A549 (cell line): ENCODE measurements at regions not wholly inside any gene's neighbourhood (a gene's known extent, or its start where the extent isn't known, plus 50 kb on each side); places are given as distances from the start of the nearest gene placed in this dataset.

Experiments used
- ATAC-seq, 2 experiments: fragments of 200-7000 bp in 1 of 2; fragments of >200 bp in 1 of 2; cut with Nextera tagmentation in 1 of 2; cut with Tn5 transposase in 1 of 2; 3 replicates each; pipeline versions ENCODE4 v1.8.0 to v1.9.1; 2018 to 2020; ENCODE audit warnings: mild to moderate bottlenecking in 1 of 2, moderate library complexity in 1 of 2
- CTCF ChIA-PET: fragments of 300-600 bp; sonication (Branson Sonifier 250); formaldehyde crosslinking; extraction: SDS; loops from one replicate; lab custom pipeline; 2021; ENCODE audit warnings: antibody characterized with exemption, inconsistent platforms; lab: Yijun Ruan, JAX
- POLR2A ChIA-PET: fragments of 350-600 bp; formaldehyde crosslinking; extraction: SDS; loops from one replicate; lab custom pipeline; 2021; ENCODE audit warnings: antibody characterized with exemption, inconsistent platforms; lab: Yijun Ruan, JAX
- DNase-seq, 2 experiments: peaks; one replicate each; pipeline versions ENCODE4 v3.0.0 to v3.0.0-alpha.2; 2011 to 2016; ENCODE audit warnings: low read depth in 1 of 2, low spot score in 1 of 2
- FAIRE-seq: peaks from 2 replicates; lab custom pipeline; 2011; peaks lifted over from hg19 to GRCh38; lab: Jason Lieb, UNC
- H3K27ac ChIP-seq, 2 experiments: fragments of >200 bp; sonication (Bioruptor Twin); formaldehyde crosslinking; 3 replicates each; pipeline ENCODE4 v1.5.1; 2016 to 2017
- H3K4me1 ChIP-seq: fragments of >200 bp; sonication (Bioruptor Twin); formaldehyde crosslinking; 3 replicates; pipeline ENCODE4 v1.6.1; 2016
- H3K4me2 ChIP-seq: fragments of >200 bp; sonication (Bioruptor Twin); formaldehyde crosslinking; 3 replicates; pipeline ENCODE4 v1.6.1; 2016
- H3K4me3 ChIP-seq: fragments of >200 bp; sonication (Bioruptor Twin); formaldehyde crosslinking; 3 replicates; pipeline ENCODE4 v1.5.1; 2016
- H3K9me3 ChIP-seq: fragments of >200 bp; sonication (Bioruptor Twin); formaldehyde crosslinking; 3 replicates; pipeline ENCODE4 v1.6.1; 2016
- CBX2 ChIP-seq: fragments of 200-600 bp; sonication (generic); IDR thresholded peaks from 2 replicates; pipeline ENCODE4 v1.6.1; 2016; ENCODE audit warnings: low read depth, mild to moderate bottlenecking, borderline replicate concordance
- CBX8 ChIP-seq: fragments of 200-600 bp; sonication (generic); IDR thresholded peaks from 2 replicates; pipeline ENCODE4 v1.6.1; 2016
- CEBPB ChIP-seq, 2 experiments: fragments of >200 bp in 1 of 2; sonication (Bioruptor Twin) in 1 of 2; formaldehyde crosslinking in 1 of 2; IDR thresholded peaks; 2 replicates each; pipeline ENCODE4 v1.6.1; 2012 to 2016
- CHD2 ChIP-seq: fragments of 150-350 bp; IDR thresholded peaks from 2 replicates; pipeline ENCODE4 v1.6.1; 2014; ENCODE audit warnings: low read length; ENCODE audit not compliant: partially characterized antibody
- EHF ChIP-seq: fragments of 250-450 bp; sonication (Bioruptor Pico); IDR thresholded peaks from 2 replicates; pipeline ENCODE4 v1.5.0; 2020; ENCODE audit warnings: mild to moderate bottlenecking
- FOSL2 ChIP-seq, 2 experiments: fragments of 450-650 bp in 1 of 2; fragments of >200 bp in 1 of 2; sonication (Bioruptor Twin) in 1 of 2; formaldehyde crosslinking; IDR thresholded peaks; 2 replicates each; pipeline versions ENCODE4 v1.5.0 to v1.6.1; 2016 to 2020; ENCODE audit warnings: mild to moderate bottlenecking in 1 of 2, moderate library complexity in 1 of 2
- KDM5A ChIP-seq: fragments of 200-600 bp; sonication (generic); IDR thresholded peaks from 2 replicates; pipeline ENCODE4 v1.6.1; 2016; ENCODE audit warnings: antibody characterized with exemption, mild to moderate bottlenecking
- MYC ChIP-seq: IDR thresholded peaks from 2 replicates; pipeline ENCODE4 v1.6.1; 2012; ENCODE audit warnings: mild to moderate bottlenecking, inconsistent platforms, low read length, improper control_type of control experiment, borderline replicate concordance
- NFE2L2 ChIP-seq: fragments of 150-350 bp; conservative IDR thresholded peaks from 2 replicates; pipeline ENCODE4 v1.6.1; 2014; ENCODE audit warnings: low read length
- NR3C1 ChIP-seq: fragments of >200 bp; sonication (Bioruptor Twin); formaldehyde crosslinking; IDR thresholded peaks from 3 replicates; pipeline ENCODE4 v1.6.1; 2017
- POLR2A ChIP-seq: IDR thresholded peaks from 2 replicates; pipeline ENCODE4 v1.6.1; 2012; ENCODE audit warnings: mild to moderate bottlenecking, low read length
- SREBF2 ChIP-seq: fragments of 450-650 bp; IDR thresholded peaks from 2 replicates; pipeline ENCODE4 v1.6.1; 2014; ENCODE audit warnings: mild to moderate bottlenecking, moderate library complexity
- TFCP2L1 ChIP-seq: fragments of 250-450 bp; sonication (Bioruptor Pico); IDR thresholded peaks from 2 replicates; pipeline ENCODE4 v1.5.0; 2021; ENCODE audit warnings: mild to moderate bottlenecking
- ZSCAN20 ChIP-seq: fragments of 250-450 bp; sonication (Bioruptor Pico); IDR thresholded peaks from 2 replicates; pipeline ENCODE4 v1.8.0; 2022; ENCODE audit warnings: mild to moderate bottlenecking, moderate library complexity
- whole genome bisulfite sequencing: methylation state at CpG from one replicate; pipeline ENCODE4 v1.1.6; 2017; ENCODE audit errors: missing lambda C conversion rate; 5-methylcytosine and 5-hydroxymethylcytosine counted together
- TF ChIP-seq, protein P1 (sequence below): fragments of 250-450 bp; sonication (Bioruptor Pico); IDR thresholded peaks from 2 replicates; pipeline ENCODE4 v1.5.0; 2021; ENCODE audit warnings: mild to moderate bottlenecking, moderate library complexity, borderline replicate concordance
- TF ChIP-seq, protein P2 (sequence below): fragments of >200 bp; sonication (Bioruptor Twin); formaldehyde crosslinking; IDR thresholded peaks from 3 replicates; pipeline ENCODE4 v1.5.1; 2016
- TF ChIP-seq, protein P3 (sequence below): fragments of 450-650 bp; IDR thresholded peaks from 2 replicates; pipeline ENCODE4 v1.6.1; 2014; ENCODE audit warnings: antibody characterized with exemption
- TF ChIP-seq, protein P4 (sequence below): fragments of 150-350 bp; IDR thresholded peaks from 2 replicates; pipeline ENCODE4 v1.6.1; 2014; ENCODE audit warnings: low read depth, mild to moderate bottlenecking, low read length
- TF ChIP-seq, protein P5 (sequence below): fragments of >200 bp; sonication (Bioruptor Twin); formaldehyde crosslinking; IDR thresholded peaks from 2 replicates; pipeline ENCODE4 v1.6.1; 2016

DNA sequence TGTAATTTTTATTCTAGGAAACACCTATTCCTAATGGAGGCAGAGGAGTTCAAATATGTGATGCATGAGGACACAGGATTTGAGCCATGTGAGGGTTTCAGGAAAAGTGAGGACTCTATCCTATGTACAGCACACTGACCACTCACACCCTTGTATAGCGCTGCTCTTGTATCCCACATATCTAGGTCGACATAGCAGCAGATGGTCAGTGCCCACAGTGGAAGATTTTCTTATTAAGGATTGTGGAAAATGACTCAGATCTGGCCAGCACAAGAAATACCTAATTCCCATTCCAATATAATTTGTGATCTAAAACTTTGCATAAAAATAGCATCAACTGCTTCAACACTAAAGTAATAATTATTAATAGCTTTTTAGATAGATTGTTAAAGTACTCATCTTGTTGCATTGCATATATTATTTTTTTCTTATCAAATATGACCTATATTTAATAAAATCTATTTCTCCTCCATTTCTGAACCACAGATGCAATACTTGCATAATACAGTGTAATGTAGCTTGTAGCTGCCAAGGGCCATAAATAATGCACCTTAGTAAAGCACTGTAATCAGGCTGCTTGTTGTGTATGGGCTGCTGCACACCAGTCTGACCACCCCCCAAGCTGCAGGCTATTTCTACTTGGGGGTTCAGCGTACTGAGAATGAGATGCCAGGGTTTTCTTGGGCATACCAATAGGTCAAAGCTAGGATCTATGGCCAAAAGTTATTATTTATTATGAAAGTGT, 442.2 kb upstream of the CWC22 start:
- no peaks in the 10 kb centered on the region for H3K9me3 ChIP-seq
- no peak for FAIRE-seq
- H3K4me2 ChIP-seq = no peak overlapping the region
- POLR2A ChIA-PET = no interaction called here
- DNase-seq = no peak
- ATAC-seq = no peak
- TF ChIP-seq KDM5A = no peak
- no peak for TF ChIP-seq CBX2
- no peak for TF ChIP-seq CHD2
- no peak for TF ChIP-seq POLR2A
- TF ChIP-seq, protein P1, sequence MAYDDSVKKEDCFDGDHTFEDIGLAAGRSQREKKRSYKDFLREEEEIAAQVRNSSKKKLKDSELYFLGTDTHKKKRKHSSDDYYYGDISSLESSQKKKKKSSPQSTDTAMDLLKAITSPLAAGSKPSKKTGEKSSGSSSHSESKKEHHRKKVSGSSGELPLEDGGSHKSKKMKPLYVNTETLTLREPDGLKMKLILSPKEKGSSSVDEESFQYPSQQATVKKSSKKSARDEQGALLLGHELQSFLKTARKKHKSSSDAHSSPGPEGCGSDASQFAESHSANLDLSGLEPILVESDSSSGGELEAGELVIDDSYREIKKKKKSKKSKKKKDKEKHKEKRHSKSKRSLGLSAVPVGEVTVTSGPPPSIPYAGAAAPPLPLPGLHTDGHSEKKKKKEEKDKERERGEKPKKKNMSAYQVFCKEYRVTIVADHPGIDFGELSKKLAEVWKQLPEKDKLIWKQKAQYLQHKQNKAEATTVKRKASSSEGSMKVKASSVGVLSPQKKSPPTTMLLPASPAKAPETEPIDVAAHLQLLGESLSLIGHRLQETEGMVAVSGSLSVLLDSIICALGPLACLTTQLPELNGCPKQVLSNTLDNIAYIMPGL (CRISPR knock-in tag) = no peak
- no peak for TF ChIP-seq NR3C1
- no peak for TF ChIP-seq CEBPB (IDR thresholded peaks at IDR 0.05)
- TF ChIP-seq ZSCAN20 (CRISPR knock-in tag) = no peak
- TF ChIP-seq TFCP2L1 = no peak
- TF ChIP-seq MYC = no peak
- WGBS = 27% methylated on average over 3 of the region's 3 CpGs
- CTCF ChIA-PET = interaction anchor here (0.7 to 1.2 kb wide), 2 partner anchors 33 to 323 kb away, joined by 3 read pairs; no protein-coding TSS in a partner anchor
- no peak overlapping the region for H3K4me3 ChIP-seq
- no peaks in the 10 kb centered on the region for H3K4me1 ChIP-seq
- H3K27ac ChIP-seq = no peak overlapping the region

DNA sequence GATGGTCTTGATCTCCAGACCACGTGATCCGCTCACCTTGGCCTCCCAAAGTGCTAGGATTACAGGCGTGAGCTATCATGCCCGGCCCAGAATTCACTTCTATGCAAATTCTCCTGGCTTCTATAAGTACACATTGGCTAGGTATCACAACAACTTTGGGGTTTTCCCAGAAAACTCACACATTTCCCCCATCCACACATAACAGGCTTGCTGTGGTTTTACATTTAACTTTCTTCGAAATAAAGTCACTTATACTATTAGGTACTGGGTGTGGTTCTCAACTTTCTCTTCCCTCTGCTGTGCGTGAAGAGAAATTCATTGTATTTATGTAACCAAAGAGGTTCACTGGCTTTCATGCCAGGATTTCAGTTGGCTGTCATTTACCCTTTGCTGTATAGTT, 439.4 kb upstream of the CWC22 start:
- no peak for DNase-seq
- H3K4me2 ChIP-seq = no peak overlapping the region
- WGBS = 67% methylated on average over 6 of the region's 6 CpGs
- H3K4me1 ChIP-seq = no peaks in the 10 kb centered on the region
- H3K9me3 ChIP-seq = no peaks in the 10 kb centered on the region
- CTCF ChIA-PET = no interaction called here
- TF ChIP-seq FOSL2 (IDR thresholded peaks at IDR 0.05) (no peak), FOSL2 (CRISPR knock-in tag; IDR thresholded peaks at IDR 0.05) (no peak), CBX8 (no peak), EHF (CRISPR knock-in tag) (no peak), KDM5A (no peak), SREBF2 (no peak), NFE2L2 (no peak)
- TF ChIP-seq, protein P2, sequence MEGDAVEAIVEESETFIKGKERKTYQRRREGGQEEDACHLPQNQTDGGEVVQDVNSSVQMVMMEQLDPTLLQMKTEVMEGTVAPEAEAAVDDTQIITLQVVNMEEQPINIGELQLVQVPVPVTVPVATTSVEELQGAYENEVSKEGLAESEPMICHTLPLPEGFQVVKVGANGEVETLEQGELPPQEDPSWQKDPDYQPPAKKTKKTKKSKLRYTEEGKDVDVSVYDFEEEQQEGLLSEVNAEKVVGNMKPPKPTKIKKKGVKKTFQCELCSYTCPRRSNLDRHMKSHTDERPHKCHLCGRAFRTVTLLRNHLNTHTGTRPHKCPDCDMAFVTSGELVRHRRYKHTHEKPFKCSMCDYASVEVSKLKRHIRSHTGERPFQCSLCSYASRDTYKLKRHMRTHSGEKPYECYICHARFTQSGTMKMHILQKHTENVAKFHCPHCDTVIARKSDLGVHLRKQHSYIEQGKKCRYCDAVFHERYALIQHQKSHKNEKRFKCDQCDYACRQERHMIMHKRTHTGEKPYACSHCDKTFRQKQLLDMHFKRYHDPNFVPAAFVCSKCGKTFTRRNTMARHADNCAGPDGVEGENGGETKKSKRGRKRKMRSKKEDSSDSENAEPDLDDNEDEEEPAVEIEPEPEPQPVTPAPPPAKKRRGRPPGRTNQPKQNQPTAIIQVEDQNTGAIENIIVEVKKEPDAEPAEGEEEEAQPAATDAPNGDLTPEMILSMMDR = no peak
- TF ChIP-seq, protein P3, sequence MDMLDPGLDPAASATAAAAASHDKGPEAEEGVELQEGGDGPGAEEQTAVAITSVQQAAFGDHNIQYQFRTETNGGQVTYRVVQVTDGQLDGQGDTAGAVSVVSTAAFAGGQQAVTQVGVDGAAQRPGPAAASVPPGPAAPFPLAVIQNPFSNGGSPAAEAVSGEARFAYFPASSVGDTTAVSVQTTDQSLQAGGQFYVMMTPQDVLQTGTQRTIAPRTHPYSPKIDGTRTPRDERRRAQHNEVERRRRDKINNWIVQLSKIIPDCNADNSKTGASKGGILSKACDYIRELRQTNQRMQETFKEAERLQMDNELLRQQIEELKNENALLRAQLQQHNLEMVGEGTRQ = no peak
- TF ChIP-seq, protein P4, sequence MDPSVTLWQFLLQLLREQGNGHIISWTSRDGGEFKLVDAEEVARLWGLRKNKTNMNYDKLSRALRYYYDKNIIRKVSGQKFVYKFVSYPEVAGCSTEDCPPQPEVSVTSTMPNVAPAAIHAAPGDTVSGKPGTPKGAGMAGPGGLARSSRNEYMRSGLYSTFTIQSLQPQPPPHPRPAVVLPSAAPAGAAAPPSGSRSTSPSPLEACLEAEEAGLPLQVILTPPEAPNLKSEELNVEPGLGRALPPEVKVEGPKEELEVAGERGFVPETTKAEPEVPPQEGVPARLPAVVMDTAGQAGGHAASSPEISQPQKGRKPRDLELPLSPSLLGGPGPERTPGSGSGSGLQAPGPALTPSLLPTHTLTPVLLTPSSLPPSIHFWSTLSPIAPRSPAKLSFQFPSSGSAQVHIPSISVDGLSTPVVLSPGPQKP = no peak
- TF ChIP-seq, protein P5, sequence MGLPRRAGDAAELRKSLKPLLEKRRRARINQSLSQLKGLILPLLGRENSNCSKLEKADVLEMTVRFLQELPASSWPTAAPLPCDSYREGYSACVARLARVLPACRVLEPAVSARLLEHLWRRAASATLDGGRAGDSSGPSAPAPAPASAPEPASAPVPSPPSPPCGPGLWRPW = no peak
- TF ChIP-seq, all 56 proteins: peak for 0
- Histone ChIP-seq H3K4me3 (no peak overlapping the region), H3K27ac (no peak overlapping the region)
- FAIRE-seq = no peak
- POLR2A ChIA-PET = no interaction called here
- ATAC-seq = no peak
